DMS 273 (cell line): ENCODE measurements at regions not wholly inside any gene's neighbourhood (a gene's known extent, or its start where the extent isn't known, plus 50 kb on each side); places are given as distances from the start of the nearest gene placed in this dataset.
"Not testable (repeated sequence)": the region's sequence is repeated elsewhere in the genome, so short reads cannot be mapped to it uniquely, and the experiment has no call there.

ENCODE experiments used
- DNase-seq: peaks from one replicate; lab custom pipeline; 2025; ENCODE audit not compliant: unreplicated experiment; lab: John Stamatoyannopoulos, UW

DNA sequence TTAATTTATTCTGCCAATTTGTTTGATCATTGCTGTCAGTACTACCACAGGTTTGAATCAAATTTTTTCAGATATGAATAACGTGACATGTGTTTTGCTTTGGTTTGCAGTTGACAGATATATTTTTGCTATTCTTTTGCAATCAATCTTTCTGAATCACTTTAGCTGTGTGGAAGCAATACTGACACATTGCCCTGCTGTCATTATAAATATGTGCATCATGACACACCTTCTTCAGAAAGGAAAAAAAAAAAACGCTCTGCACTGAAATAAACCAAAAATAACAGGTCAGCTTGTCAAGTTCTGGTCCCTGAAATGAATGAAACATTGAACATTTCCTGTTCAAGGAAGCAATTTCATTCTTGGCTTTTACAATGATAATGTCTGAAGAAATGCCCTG is 93.8 kb upstream of the FAM13C start:
- no peak for DNase-seq

DNA sequence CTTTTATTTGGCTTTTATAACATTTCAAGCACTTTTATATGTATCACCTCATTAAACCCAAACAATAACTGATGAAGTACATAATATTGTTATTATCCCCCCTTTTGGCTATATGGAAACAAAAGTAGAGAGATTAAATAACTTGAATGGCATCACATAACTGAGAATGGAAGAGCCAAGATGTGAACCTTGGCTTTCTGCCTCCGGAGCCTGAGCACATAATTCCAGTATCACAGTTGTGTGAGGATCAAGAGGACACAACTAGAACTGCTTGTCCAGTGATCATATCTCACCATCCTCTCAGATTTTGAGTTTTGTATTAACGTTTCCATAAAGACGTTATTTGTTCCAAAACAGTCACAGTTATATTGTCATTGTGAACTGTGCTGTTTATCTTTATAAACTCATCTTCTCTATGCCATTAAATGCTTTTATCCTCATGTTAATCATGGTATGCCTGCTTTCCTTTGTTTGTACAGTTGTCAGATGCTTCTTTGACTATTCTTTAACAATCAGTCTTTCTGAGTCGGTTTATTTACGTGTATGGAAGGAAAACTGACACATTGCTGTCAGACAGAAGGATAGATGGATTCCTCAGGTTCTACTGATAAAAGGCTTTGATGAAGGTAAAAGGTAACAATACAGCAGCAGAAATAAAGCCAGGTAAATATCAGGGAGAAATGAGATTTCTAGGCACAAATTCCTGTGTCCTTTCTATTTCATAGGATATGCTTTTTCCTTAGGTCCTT is 92.0 kb upstream of the FAM13C start:
- DNase-seq = no peak

DNA sequence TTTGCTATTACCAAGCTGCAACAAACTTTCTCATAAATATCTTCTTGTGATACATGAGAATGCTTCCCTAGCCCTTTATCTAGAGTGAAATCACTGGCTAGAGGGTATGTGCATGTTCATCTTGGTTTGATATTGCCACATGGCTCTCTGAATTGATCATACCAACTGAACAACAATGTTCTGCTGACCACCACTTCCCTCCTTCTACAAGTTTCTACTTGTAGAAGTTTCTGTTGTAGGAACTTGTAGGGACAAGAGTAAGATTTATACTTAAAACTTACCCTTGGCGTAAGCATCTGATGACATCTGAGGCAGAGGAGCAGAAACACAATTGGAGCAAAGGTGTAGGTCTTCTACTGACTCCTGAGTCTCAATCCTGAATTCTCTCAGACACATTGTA is 86.3 kb upstream of the FAM13C start:
- no peak for DNase-seq

DNA sequence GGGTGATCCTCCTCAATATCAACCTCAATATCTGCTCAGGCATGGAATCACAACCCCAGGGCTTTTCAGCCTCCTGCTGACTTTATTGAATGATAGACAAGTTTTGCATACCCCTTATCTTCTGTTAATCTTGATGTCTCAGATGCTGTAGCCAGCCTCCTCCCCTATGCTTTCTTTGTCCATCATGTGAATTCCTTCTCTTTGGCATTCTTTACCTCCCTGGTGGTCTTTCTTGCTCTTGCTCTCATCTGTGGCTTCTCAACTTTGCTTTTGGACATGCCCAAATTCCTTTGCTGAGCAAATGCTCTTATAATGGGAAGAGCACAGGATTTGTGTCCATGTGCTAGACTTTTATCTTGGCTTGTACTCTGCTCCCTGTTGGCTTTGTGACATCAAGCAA is 73.4 kb upstream of the FAM13C start:
- no peak for DNase-seq

DNA sequence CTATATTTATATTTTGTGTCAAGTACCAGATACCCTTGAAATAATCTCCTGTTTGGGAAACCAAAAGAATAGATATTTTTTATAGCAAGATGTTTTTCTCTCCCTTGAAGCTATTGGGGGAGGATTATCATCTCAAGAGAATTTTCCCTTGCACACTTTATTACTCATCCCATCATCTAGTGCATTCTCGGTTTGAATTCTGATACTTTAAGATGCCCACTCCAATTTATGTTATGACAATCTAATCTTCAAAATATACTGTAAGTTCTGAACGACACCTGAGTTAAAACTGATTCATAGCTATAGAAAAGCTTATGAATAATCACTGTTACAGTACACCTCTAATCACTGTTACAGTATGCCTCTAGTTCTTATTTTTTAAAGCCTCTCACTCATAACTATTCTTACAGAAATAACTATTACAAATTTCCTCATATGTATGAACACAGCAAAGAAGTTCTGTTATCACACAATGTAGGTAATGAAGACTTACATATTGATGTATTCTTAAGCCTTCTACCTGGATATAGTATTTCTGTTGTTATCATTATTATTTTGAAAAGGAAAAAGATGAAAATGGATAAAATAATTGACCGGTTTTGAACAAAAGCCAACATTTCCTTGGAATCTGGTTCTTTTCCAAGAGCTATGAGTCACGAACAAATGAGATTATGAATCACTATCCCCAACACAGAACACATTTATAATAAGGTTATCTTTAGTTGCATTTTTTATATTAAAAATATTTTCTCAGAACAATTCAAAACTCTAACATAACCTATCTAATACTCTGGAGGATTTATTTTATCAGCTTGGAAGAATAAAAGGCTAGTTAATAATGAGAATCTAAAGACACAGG is 72.3 kb upstream of the FAM13C start:
- no peak for DNase-seq

DNA sequence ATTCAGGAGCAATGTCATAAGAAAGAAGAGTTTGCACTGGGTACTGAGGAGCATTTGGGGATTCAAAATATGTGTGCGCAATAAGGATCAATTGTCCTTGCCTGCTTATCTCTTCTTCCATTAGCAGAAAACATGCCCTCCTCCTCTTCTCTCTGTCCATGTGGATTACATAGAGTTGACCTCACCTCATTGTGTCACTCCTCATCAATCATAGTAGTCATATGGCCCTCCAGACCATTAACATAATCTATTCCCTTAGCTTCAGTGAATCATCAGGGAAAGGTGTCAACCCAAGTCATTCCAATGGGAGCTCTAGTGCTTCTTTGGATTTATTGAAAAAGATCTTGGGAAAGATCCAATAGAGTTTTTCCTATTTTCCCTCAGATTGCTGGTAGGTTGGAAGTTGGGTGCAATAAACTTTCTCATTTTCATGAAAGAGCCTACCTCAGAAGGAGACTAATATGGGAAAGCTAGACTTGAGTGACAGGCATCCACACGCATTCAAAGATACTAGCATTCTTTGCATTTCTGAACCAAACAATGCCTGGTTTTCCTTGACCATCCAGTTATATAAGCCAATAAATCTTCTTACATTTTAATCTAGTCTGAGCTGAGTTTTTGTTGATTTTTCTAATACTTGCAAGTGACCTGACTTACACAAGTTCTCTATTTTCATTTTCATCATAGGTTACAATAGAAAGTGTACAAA is 71.5 kb upstream of the FAM13C start:
- no peak for DNase-seq

DNA sequence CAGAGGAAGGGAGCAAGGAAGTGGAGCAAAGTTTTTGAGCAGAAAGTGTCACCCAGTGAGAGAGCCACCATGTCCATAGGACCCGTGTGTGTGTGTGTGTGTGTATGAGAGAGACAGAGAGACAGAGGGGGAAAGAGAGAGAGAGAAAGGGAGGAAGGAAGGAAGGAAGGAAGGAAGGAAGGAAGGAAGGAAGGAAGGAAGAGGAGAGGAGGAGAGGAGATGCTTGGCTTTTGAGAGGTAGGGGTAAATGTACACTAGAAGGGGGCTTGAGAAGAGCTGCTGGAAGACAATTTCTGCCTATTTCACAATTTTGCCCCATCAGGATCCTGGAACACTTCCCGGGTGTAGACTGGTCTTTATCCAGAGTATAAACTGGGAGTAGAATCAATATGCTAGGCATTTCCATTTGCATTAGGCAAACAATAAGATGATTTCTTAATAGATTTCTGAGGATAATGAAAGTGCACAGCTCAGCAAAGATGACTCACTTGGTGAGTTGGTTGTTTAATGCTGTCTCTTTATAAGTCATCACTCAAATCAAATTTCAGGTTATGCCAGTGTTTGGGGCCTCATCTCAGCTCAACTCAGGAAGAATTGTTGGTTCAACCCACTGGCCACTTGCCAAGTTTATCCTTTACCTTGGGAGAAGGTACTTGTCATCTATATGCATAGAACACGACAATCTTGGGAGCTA is 70.0 kb upstream of the FAM13C start:
- no peak for DNase-seq

DNA sequence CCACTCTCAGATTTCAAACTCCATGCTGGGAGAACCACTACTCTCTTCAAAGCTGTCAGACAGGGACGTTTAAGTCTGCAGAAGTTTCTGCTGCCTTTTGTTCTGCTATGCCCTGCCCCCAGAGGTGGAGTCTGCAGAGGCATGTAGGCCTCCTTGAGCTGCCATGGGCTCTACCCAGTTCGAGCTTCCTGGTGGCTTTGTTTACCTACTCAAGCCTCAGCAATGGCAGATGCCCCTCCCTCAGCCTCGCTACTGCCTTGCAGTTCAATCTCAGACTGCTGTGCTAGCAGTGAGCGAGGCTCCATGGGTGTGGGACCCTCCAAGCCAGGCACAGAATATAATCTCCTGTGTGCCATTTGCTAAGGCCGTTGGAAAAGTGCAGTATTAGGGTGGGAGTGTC is 51.4 kb upstream of the FAM13C start:
- DNase-seq = not testable (repeated sequence)
